ENCODE measurements at regions not wholly inside any gene's neighbourhood (a gene's known extent, or its start where the extent isn't known, plus 50 kb on each side); places are given as distances from the start of the nearest gene placed in this dataset.

GRCh38 chr3:134082582-134082981, 52.9 kb upstream of the SLCO2A1 start:
- TF ChIP-seq, protein P1, sequence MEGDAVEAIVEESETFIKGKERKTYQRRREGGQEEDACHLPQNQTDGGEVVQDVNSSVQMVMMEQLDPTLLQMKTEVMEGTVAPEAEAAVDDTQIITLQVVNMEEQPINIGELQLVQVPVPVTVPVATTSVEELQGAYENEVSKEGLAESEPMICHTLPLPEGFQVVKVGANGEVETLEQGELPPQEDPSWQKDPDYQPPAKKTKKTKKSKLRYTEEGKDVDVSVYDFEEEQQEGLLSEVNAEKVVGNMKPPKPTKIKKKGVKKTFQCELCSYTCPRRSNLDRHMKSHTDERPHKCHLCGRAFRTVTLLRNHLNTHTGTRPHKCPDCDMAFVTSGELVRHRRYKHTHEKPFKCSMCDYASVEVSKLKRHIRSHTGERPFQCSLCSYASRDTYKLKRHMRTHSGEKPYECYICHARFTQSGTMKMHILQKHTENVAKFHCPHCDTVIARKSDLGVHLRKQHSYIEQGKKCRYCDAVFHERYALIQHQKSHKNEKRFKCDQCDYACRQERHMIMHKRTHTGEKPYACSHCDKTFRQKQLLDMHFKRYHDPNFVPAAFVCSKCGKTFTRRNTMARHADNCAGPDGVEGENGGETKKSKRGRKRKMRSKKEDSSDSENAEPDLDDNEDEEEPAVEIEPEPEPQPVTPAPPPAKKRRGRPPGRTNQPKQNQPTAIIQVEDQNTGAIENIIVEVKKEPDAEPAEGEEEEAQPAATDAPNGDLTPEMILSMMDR (IDR thresholded peaks at IDR 0.05): no peak
- TF ChIP-seq POLR2A (IDR thresholded peaks at IDR 0.05) (no peak), POLR2AphosphoS5 (IDR thresholded peaks at IDR 0.05) (no peak)

Data from breast epithelium (tissue), 3 donors.